ENCODE measurements at regions not wholly inside any gene's neighbourhood (a gene's known extent, or its start where the extent isn't known, plus 50 kb on each side); places are given as distances from the start of the nearest gene placed in this dataset.
A peak's percentile ranks its signal among the peaks of the same experiment; 100 is the strongest.

GRCh38 chr4:3673176-3673575 is 93.0 kb upstream of the ADRA2C start:
- Histone ChIP-seq H3K4me3 (ENCODE audit: low read length) (no peak overlapping the region), H3K27me3 (replicated peaks; ENCODE audit: control insufficient read depth, insufficient read depth, low read length) (peaks cover 43% of the 10 kb centered on the region), H3K36me3 (ENCODE audit: control insufficient read depth, insufficient read depth, low read length, severe bottlenecking) (no peaks in the 10 kb centered on the region), H3K9ac (ENCODE audit: low read length) (no peak overlapping the region), H3K9me3 (ENCODE audit: control insufficient read depth, low read length) (peaks cover 11% of the 10 kb centered on the region), H3K4me1 (ENCODE audit: control insufficient read depth, insufficient read depth, low read length) (no peaks in the 10 kb centered on the region)
- DNase-seq (ENCODE audit: low read depth): no peak

- Histone ChIP-seq H3K36me3 (ENCODE audit: control insufficient read depth, insufficient read depth, low read length, severe bottlenecking) (no peaks in the 10 kb centered on the region), H3K27me3 (replicated peaks; ENCODE audit: control insufficient read depth, insufficient read depth, low read length) (peaks cover 46% of the 10 kb centered on the region), H3K4me3 (ENCODE audit: low read length) (no peak overlapping the region), H3K9me3 (ENCODE audit: control insufficient read depth, low read length) (peaks cover 17% of the 10 kb centered on the region), H3K4me1 (ENCODE audit: control insufficient read depth, insufficient read depth, low read length) (no peaks in the 10 kb centered on the region), H3K9ac (ENCODE audit: low read length) (no peak overlapping the region)
- DNase-seq (ENCODE audit: low read depth): no peak
Observed at GRCh38 chr4:3672465-3672831, 93.7 kb upstream of the ADRA2C start.

- Histone ChIP-seq H3K9me3 (ENCODE audit: control insufficient read depth, low read length) (peaks cover 23% of the 10 kb centered on the region), H3K9ac (ENCODE audit: low read length) (no peak overlapping the region), H3K27me3 (replicated peaks; ENCODE audit: control insufficient read depth, insufficient read depth, low read length) (peaks cover 46% of the 10 kb centered on the region), H3K36me3 (ENCODE audit: control insufficient read depth, insufficient read depth, low read length, severe bottlenecking) (no peaks in the 10 kb centered on the region), H3K4me3 (ENCODE audit: low read length) (no peak overlapping the region), H3K4me1 (ENCODE audit: control insufficient read depth, insufficient read depth, low read length) (no peaks in the 10 kb centered on the region)
- peak; percentile 15 for DNase-seq (ENCODE audit: low read depth)
Observed at GRCh38 chr4:3671571-3672464, 94.4 kb upstream of the ADRA2C start.

- Histone ChIP-seq H3K9ac (ENCODE audit: low read length) (no peak overlapping the region), H3K4me3 (ENCODE audit: low read length) (no peak overlapping the region), H3K36me3 (ENCODE audit: control insufficient read depth, insufficient read depth, low read length, severe bottlenecking) (no peaks in the 10 kb centered on the region), H3K4me1 (ENCODE audit: control insufficient read depth, insufficient read depth, low read length) (no peaks in the 10 kb centered on the region), H3K27me3 (replicated peaks; ENCODE audit: control insufficient read depth, insufficient read depth, low read length) (peaks cover 47% of the 10 kb centered on the region), H3K9me3 (ENCODE audit: control insufficient read depth, low read length) (peaks cover 29% of the 10 kb centered on the region)
- DNase-seq (ENCODE audit: low read depth): no peak
Observed at GRCh38 chr4:3670521-3671519, 95.4 kb upstream of the ADRA2C start.

GRCh38 chr4:3669553-3669949 is 96.6 kb upstream of the ADRA2C start:
- Histone ChIP-seq H3K9ac (ENCODE audit: low read length) (no peak overlapping the region), H3K36me3 (ENCODE audit: control insufficient read depth, insufficient read depth, low read length, severe bottlenecking) (no peaks in the 10 kb centered on the region)
- DNase-seq (ENCODE audit: low read depth): no peak

GRCh38 chr4:3668825-3669552 is 97.2 kb upstream of the ADRA2C start:
- H3K4me1 ChIP-seq (ENCODE audit: control insufficient read depth, insufficient read depth, low read length): no peaks in the 10 kb centered on the region
- H3K4me3 ChIP-seq (ENCODE audit: low read length): no peak overlapping the region
- H3K9ac ChIP-seq (ENCODE audit: low read length): no peak overlapping the region
- DNase-seq (ENCODE audit: low read depth): no peak
- peaks cover 37% of the 10 kb centered on the region for H3K27me3 ChIP-seq (replicated peaks; ENCODE audit: control insufficient read depth, insufficient read depth, low read length)
- H3K36me3 ChIP-seq (ENCODE audit: control insufficient read depth, insufficient read depth, low read length, severe bottlenecking): no peaks in the 10 kb centered on the region
- peaks cover 29% of the 10 kb centered on the region for H3K9me3 ChIP-seq (ENCODE audit: control insufficient read depth, low read length)

More at GRCh38 chr4:3669553-3669949, 96.6 kb upstream of the ADRA2C start:
- no peaks in the 10 kb centered on the region for H3K4me1 ChIP-seq (ENCODE audit: control insufficient read depth, insufficient read depth, low read length)
- peaks cover 41% of the 10 kb centered on the region for H3K27me3 ChIP-seq (replicated peaks; ENCODE audit: control insufficient read depth, insufficient read depth, low read length)
- peaks cover 29% of the 10 kb centered on the region for H3K9me3 ChIP-seq (ENCODE audit: control insufficient read depth, low read length)
- no peak overlapping the region for H3K4me3 ChIP-seq (ENCODE audit: low read length)

- Histone ChIP-seq H3K4me3 (ENCODE audit: low read length) (no peak overlapping the region), H3K4me1 (ENCODE audit: control insufficient read depth, insufficient read depth, low read length) (no peaks in the 10 kb centered on the region), H3K9ac (ENCODE audit: low read length) (no peak overlapping the region), H3K27me3 (replicated peaks; ENCODE audit: control insufficient read depth, insufficient read depth, low read length) (peaks cover 35% of the 10 kb centered on the region), H3K9me3 (ENCODE audit: control insufficient read depth, low read length) (peaks cover 20% of the 10 kb centered on the region), H3K36me3 (ENCODE audit: control insufficient read depth, insufficient read depth, low read length, severe bottlenecking) (no peaks in the 10 kb centered on the region)
- no peak for DNase-seq (ENCODE audit: low read depth)
Observed at GRCh38 chr4:3667258-3667657, 98.9 kb upstream of the ADRA2C start.

- Histone ChIP-seq H3K36me3 (ENCODE audit: control insufficient read depth, insufficient read depth, low read length, severe bottlenecking) (no peaks in the 10 kb centered on the region), H3K9me3 (ENCODE audit: control insufficient read depth, low read length) (peaks cover 17% of the 10 kb centered on the region), H3K27me3 (replicated peaks; ENCODE audit: control insufficient read depth, insufficient read depth, low read length) (peaks cover 44% of the 10 kb centered on the region), H3K4me1 (ENCODE audit: control insufficient read depth, insufficient read depth, low read length) (no peaks in the 10 kb centered on the region), H3K9ac (ENCODE audit: low read length) (no peak overlapping the region), H3K4me3 (ENCODE audit: low read length) (no peak overlapping the region)
- DNase-seq (ENCODE audit: low read depth): no peak
Observed at GRCh38 chr4:3666263-3666662, 99.9 kb upstream of the ADRA2C start.

GRCh38 chr4:3665360-3665891 is 100.8 kb upstream of the ADRA2C start:
- no peak for DNase-seq (ENCODE audit: low read depth)
- H3K36me3 ChIP-seq (ENCODE audit: control insufficient read depth, insufficient read depth, low read length, severe bottlenecking): no peaks in the 10 kb centered on the region
- no peaks in the 10 kb centered on the region for H3K4me1 ChIP-seq (ENCODE audit: control insufficient read depth, insufficient read depth, low read length)
- H3K9ac ChIP-seq (ENCODE audit: low read length): no peak overlapping the region
- peaks cover 17% of the 10 kb centered on the region for H3K9me3 ChIP-seq (ENCODE audit: control insufficient read depth, low read length)
- H3K4me3 ChIP-seq (ENCODE audit: low read length): no peak overlapping the region
- H3K27me3 ChIP-seq (replicated peaks; ENCODE audit: control insufficient read depth, insufficient read depth, low read length): peaks cover 52% of the 10 kb centered on the region

GRCh38 chr4:3663791-3664190 is 102.4 kb upstream of the ADRA2C start:
- Histone ChIP-seq H3K4me3 (ENCODE audit: low read length) (no peak overlapping the region), H3K27me3 (replicated peaks; ENCODE audit: control insufficient read depth, insufficient read depth, low read length) (peaks cover 66% of the 10 kb centered on the region), H3K9me3 (ENCODE audit: control insufficient read depth, low read length) (peaks cover 17% of the 10 kb centered on the region), H3K4me1 (ENCODE audit: control insufficient read depth, insufficient read depth, low read length) (no peaks in the 10 kb centered on the region), H3K36me3 (ENCODE audit: control insufficient read depth, insufficient read depth, low read length, severe bottlenecking) (no peaks in the 10 kb centered on the region), H3K9ac (ENCODE audit: low read length) (no peak overlapping the region)
- DNase-seq (ENCODE audit: low read depth): no peak
